ENCODE measurements at regions not wholly inside any gene's neighbourhood (a gene's known extent, or its start where the extent isn't known, plus 50 kb on each side); places are given as distances from the start of the nearest gene placed in this dataset.

DNA sequence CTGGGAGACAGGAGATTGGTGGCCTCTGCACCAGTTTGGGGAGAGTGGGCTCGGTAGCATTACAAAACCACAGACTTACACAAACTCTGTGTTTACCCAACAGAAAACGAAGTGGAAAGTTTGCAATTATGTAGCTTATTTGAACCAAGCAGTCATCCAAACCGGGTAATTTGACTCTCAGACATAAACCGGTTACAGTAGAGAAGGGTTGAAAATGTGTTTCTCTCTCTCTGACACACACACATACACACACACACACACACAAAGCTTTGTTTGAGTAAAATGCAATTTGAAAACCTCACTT, 97.1 kb upstream of the ZNF608 start:
- TF ChIP-seq, protein P1, sequence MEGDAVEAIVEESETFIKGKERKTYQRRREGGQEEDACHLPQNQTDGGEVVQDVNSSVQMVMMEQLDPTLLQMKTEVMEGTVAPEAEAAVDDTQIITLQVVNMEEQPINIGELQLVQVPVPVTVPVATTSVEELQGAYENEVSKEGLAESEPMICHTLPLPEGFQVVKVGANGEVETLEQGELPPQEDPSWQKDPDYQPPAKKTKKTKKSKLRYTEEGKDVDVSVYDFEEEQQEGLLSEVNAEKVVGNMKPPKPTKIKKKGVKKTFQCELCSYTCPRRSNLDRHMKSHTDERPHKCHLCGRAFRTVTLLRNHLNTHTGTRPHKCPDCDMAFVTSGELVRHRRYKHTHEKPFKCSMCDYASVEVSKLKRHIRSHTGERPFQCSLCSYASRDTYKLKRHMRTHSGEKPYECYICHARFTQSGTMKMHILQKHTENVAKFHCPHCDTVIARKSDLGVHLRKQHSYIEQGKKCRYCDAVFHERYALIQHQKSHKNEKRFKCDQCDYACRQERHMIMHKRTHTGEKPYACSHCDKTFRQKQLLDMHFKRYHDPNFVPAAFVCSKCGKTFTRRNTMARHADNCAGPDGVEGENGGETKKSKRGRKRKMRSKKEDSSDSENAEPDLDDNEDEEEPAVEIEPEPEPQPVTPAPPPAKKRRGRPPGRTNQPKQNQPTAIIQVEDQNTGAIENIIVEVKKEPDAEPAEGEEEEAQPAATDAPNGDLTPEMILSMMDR (IDR thresholded peaks at IDR 0.05; ENCODE audit: insufficient read depth, low read length) = no peak
- H3K4me3 ChIP-seq (ENCODE audit: low read depth, low read length) = no peak overlapping the region
- DNase-seq (ENCODE audit: low read depth) = peak; percentile 6

DNA sequence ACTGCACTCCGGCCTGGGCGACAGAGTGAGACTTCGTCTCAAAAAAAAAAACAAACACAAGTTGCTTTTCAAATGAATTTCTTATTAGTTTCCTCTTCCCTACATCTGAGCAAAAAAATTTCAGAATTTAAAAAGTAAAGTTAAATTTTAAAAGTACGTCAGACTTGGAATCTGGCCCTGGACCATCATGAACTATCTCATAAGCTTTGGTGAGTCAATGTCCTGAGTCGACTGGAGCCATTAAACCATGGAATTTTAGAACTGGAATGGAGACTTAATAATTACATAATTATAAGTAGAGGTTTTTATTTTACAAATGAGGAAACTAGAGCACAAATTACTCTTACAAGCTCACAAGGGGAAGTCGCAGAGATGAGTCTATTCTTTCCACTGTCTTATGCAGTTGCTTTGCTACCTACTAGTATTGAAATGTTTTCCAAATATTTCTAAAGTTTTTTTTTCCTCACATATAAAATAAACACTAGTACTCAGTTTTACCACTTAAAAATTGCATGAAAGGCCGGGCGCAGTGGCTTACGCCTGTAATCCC, 98.0 kb upstream of the ZNF608 start:
- H3K4me3 ChIP-seq (ENCODE audit: low read depth, low read length) = no peak overlapping the region
- DNase-seq (ENCODE audit: low read depth) = peak; percentile 25
- TF ChIP-seq, protein P1 (IDR thresholded peaks at IDR 0.05; ENCODE audit: insufficient read depth, low read length) = no peak

DNA sequence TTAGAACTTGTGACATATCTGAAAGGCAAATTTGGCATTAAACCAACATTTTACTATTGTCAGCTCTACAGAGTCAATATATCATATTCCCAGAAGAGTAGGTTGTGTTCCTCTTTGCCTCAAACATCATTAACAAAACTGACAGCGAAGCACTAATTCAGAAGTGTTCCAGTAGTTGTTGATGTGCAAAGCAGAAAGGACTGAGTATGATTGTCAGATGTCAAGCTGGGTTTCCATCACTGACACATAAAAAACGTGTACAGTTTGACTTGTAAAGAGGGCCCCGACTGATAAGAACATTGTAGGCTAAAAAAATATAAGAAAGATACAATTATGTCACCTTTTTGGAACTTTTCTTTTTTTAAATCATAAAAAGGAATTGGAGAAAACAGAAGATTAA, 101.5 kb upstream of the ZNF608 start:
- DNase-seq (ENCODE audit: low read depth) = no peak
- TF ChIP-seq, protein P1 (IDR thresholded peaks at IDR 0.05; ENCODE audit: insufficient read depth, low read length) = no peak

DNA sequence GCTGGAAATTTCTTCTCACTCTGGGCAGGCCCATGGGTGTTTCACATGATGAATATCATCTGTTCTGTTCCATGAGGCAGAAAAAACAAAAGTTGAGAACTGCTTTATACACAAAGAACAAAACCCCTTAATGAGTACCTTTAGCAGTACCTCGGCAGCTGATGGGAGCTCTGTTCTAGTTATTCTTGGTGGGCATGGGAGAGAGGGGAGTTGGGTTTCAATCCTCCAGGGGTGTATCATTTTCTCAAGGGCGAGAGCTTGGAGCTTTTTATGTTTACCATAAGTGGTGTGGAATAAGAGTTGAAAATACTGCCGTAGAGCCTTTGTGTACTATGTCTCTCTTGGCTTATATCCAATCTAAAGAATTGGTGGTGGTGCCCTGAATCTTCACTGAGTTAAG, 103.3 kb upstream of the ZNF608 start:
- H3K4me3 ChIP-seq (ENCODE audit: low read depth, low read length) = no peak overlapping the region
- no peak for DNase-seq (ENCODE audit: low read depth)
- TF ChIP-seq, protein P1 (IDR thresholded peaks at IDR 0.05; ENCODE audit: insufficient read depth, low read length) = no peak

More for the DNA sequence above, 101.5 kb upstream of the ZNF608 start:
- no peak overlapping the region for H3K4me3 ChIP-seq (ENCODE audit: low read depth, low read length)

DNA sequence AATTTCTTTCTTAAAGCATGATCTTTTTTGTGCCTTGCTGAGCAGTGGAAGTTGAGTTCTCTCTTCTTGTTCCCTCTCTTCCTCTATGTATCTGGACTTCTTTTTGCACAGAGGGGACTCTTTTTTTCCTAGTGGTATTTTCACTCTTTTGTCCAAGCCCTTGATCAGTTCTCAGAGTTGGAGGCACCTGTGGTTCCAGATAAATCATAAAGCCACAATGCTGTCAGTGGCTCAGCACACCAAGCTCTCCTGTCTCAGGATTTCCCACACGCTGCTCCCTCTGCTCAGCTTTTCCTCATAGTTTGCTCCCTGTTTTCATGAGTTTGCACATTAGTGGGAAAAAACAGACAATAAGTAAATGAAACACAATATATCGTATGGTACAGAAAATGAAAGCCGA, 110.3 kb upstream of the ZNF608 start:
- no peak overlapping the region for H3K4me3 ChIP-seq (ENCODE audit: low read depth, low read length)
- DNase-seq (ENCODE audit: low read depth) = no peak
- TF ChIP-seq, protein P1 (IDR thresholded peaks at IDR 0.05; ENCODE audit: insufficient read depth, low read length) = no peak

DNA sequence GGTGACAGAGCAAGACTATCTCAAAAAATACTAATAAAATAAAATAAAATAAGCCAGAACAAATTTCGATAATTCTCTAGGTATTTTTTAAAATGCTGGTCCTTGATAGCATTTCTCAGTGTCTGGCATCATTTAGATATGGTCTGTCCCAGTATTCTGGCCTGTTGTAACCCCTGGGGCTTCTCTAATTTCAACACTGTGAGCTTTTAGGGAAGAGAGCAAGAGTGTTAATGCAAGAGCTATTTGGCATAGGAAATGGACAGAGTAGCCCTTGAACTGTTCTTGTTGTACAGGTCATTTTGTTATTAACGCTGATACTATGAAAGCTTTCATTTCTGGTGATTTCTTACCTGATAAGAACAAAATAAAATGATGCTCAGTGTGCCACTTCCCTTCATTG, 112.2 kb upstream of the ZNF608 start:
- TF ChIP-seq, protein P1 (IDR thresholded peaks at IDR 0.05; ENCODE audit: insufficient read depth, low read length) = no peak
- no peak for DNase-seq (ENCODE audit: low read depth)
- H3K4me3 ChIP-seq (ENCODE audit: low read depth, low read length) = no peak overlapping the region

DNA sequence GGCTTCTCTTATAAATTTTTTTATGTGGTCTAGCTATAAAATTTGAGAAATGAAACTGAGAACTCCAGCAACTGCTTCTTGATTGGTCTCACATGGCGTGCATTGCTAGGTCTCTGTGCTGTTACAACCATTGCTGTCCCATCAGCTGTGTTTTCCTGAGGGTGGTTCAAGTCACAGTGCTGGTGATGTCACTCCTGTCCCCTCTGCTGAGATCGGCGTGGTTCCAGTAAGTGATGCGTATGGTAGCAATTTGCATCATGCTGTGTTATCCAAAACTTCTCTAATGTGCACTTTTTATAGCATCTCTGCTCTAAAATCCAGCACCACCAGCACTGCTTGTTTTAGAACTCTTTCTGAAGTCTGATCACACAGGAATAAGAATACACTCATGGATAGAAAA, 112.6 kb upstream of the ZNF608 start:
- TF ChIP-seq, protein P1 (IDR thresholded peaks at IDR 0.05; ENCODE audit: insufficient read depth, low read length) = no peak
- H3K4me3 ChIP-seq (ENCODE audit: low read depth, low read length) = no peak overlapping the region
- no peak for DNase-seq (ENCODE audit: low read depth)
